Neural progenitor cell (in vitro differentiated cells): ENCODE measurements at regions not wholly inside any gene's neighbourhood (a gene's known extent, or its start where the extent isn't known, plus 50 kb on each side); places are given as distances from the start of the nearest gene placed in this dataset.

Experiments used
- EZH2 ChIP-seq: fragments of 200-600 bp; sonication (generic); IDR thresholded peaks from 2 replicates; pipeline ENCODE4 v1.6.1; 2017; ENCODE audit warnings: antibody characterized with exemption, mild to moderate bottlenecking, moderate library complexity
- EZH2phosphoT487 ChIP-seq: fragments of 200-600 bp; sonication (generic); IDR thresholded peaks from 2 replicates; pipeline ENCODE4 v1.6.1; 2017; ENCODE audit warnings: antibody characterized with exemption
- TF ChIP-seq, protein P1 (sequence below): fragments of 200-600 bp; sonication (generic); IDR thresholded peaks from 2 replicates; pipeline ENCODE4 v1.5.1; 2017; ENCODE audit warnings: antibody characterized with exemption, mild to moderate bottlenecking

GRCh38 chr6:119938752-119939151, 589.2 kb upstream of the MAN1A1 start:
- TF ChIP-seq EZH2 (no peak), EZH2phosphoT487 (no peak)
- TF ChIP-seq, protein P1, sequence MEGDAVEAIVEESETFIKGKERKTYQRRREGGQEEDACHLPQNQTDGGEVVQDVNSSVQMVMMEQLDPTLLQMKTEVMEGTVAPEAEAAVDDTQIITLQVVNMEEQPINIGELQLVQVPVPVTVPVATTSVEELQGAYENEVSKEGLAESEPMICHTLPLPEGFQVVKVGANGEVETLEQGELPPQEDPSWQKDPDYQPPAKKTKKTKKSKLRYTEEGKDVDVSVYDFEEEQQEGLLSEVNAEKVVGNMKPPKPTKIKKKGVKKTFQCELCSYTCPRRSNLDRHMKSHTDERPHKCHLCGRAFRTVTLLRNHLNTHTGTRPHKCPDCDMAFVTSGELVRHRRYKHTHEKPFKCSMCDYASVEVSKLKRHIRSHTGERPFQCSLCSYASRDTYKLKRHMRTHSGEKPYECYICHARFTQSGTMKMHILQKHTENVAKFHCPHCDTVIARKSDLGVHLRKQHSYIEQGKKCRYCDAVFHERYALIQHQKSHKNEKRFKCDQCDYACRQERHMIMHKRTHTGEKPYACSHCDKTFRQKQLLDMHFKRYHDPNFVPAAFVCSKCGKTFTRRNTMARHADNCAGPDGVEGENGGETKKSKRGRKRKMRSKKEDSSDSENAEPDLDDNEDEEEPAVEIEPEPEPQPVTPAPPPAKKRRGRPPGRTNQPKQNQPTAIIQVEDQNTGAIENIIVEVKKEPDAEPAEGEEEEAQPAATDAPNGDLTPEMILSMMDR = no peak
